ENCODE measurements at regions not wholly inside any gene's neighbourhood (a gene's known extent, or its start where the extent isn't known, plus 50 kb on each side); places are given as distances from the start of the nearest gene placed in this dataset.

GRCh38 chr5:130335117-130335516 is 430.9 kb downstream of the CHSY3 start:
- H3K27me3 Mint-ChIP-seq (ENCODE audit: low read depth) = no peaks in the 10 kb centered on the region
- H3K4me3 Mint-ChIP-seq (ENCODE audit: unreplicated experiment) = no peak overlapping the region
- DNase-seq (ENCODE audit: low spot score) = no peak
- TF ChIP-seq CTCF (IDR thresholded peaks at IDR 0.05) = no peak
- H3K27ac Mint-ChIP-seq (ENCODE audit: unreplicated experiment) = no peak overlapping the region
- H3K4me1 Mint-ChIP-seq (ENCODE audit: low read depth) = peaks cover 24% of the 10 kb centered on the region
- no peaks in the 10 kb centered on the region for H3K36me3 Mint-ChIP-seq (ENCODE audit: low read depth)
- H3K9me3 Mint-ChIP-seq (ENCODE audit: low read depth) = peaks cover 2% of the 10 kb centered on the region

- Mint-ChIP-seq H3K27ac (ENCODE audit: unreplicated experiment) (peak overlapping the region; percentile 69), H3K4me1 (ENCODE audit: low read depth) (peaks cover 24% of the 10 kb centered on the region), H3K4me3 (ENCODE audit: unreplicated experiment) (no peak overlapping the region), H3K9me3 (ENCODE audit: low read depth) (peaks cover 2% of the 10 kb centered on the region), H3K27me3 (ENCODE audit: low read depth) (no peaks in the 10 kb centered on the region), H3K36me3 (ENCODE audit: low read depth) (no peaks in the 10 kb centered on the region)
- DNase-seq (ENCODE audit: low spot score) = no peak
- TF ChIP-seq CTCF (IDR thresholded peaks at IDR 0.05) = no peak
Measured at GRCh38 chr5:130333089-130333488, 428.8 kb downstream of the CHSY3 start.

- Mint-ChIP-seq H3K4me3 (ENCODE audit: unreplicated experiment) (no peak overlapping the region), H3K27ac (ENCODE audit: unreplicated experiment) (no peak overlapping the region), H3K36me3 (ENCODE audit: low read depth) (no peaks in the 10 kb centered on the region), H3K9me3 (ENCODE audit: low read depth) (no peaks in the 10 kb centered on the region), H3K4me1 (ENCODE audit: low read depth) (peaks cover 13% of the 10 kb centered on the region), H3K27me3 (ENCODE audit: low read depth) (no peaks in the 10 kb centered on the region)
- no peak for TF ChIP-seq CTCF (IDR thresholded peaks at IDR 0.05)
- no peak for DNase-seq (ENCODE audit: low spot score)
Measured at GRCh38 chr5:130331332-130331731, 427.1 kb downstream of the CHSY3 start.

DNA sequence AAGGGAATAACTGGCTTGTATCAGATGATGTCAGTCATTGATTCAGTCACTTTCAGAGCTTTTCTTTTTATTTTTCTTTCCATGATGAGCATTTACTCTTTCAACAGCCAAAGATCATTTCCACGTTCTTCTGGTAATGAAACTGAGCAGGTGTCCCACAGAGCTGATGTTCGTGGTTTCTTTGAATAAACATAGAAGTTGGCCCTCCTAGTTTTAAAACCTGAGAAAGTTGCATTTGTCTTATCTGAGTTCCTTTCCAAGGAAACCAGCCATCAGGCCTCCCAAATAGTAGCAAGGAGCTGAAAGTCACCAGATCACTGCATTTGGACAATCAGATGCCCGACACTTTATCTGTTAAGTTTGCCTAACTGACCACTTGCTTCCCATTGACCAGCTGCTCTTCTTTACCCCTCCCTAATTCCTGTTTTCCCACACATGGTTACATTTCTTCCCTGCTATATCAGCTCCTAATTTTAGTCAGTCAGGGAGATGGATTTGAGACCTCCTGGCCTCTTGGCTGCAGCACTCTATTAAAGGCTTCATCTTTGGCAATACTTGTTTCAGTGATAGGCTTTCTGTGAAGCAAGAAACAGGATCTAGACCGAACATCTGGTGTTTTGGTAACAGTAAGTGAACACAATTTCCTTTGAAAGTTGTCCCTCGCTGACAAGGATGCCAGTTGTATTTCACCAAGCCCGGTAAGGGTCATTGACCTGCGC is 420.8 kb downstream of the CHSY3 start:
- TF ChIP-seq CTCF (IDR thresholded peaks at IDR 0.05) = no peak

GRCh38 chr5:130323804-130324454 is 419.7 kb downstream of the CHSY3 start:
- TF ChIP-seq CTCF (IDR thresholded peaks at IDR 0.05) = no peak
- H3K4me3 Mint-ChIP-seq (ENCODE audit: unreplicated experiment) = no peak overlapping the region
- H3K9me3 Mint-ChIP-seq (ENCODE audit: low read depth) = peaks cover 21% of the 10 kb centered on the region
- H3K27me3 Mint-ChIP-seq (ENCODE audit: low read depth) = no peaks in the 10 kb centered on the region
- no peak overlapping the region for H3K27ac Mint-ChIP-seq (ENCODE audit: unreplicated experiment)
- H3K4me1 Mint-ChIP-seq (ENCODE audit: low read depth) = no peaks in the 10 kb centered on the region
- DNase-seq (ENCODE audit: low spot score) = no peak
- H3K36me3 Mint-ChIP-seq (ENCODE audit: low read depth) = peaks cover 5% of the 10 kb centered on the region

More for the DNA sequence above, 420.8 kb downstream of the CHSY3 start:
- Mint-ChIP-seq H3K4me3 (ENCODE audit: unreplicated experiment) (no peak overlapping the region), H3K27ac (ENCODE audit: unreplicated experiment) (no peak overlapping the region), H3K9me3 (ENCODE audit: low read depth) (peaks cover 21% of the 10 kb centered on the region), H3K27me3 (ENCODE audit: low read depth) (no peaks in the 10 kb centered on the region), H3K4me1 (ENCODE audit: low read depth) (no peaks in the 10 kb centered on the region), H3K36me3 (ENCODE audit: low read depth) (peaks cover 5% of the 10 kb centered on the region)
- no peak for DNase-seq (ENCODE audit: low spot score)

Measured in chondrocyte (in vitro differentiated cells).